ENCODE measurements at regions not wholly inside any gene's neighbourhood (a gene's known extent, or its start where the extent isn't known, plus 50 kb on each side); places are given as distances from the start of the nearest gene placed in this dataset.

DNA sequence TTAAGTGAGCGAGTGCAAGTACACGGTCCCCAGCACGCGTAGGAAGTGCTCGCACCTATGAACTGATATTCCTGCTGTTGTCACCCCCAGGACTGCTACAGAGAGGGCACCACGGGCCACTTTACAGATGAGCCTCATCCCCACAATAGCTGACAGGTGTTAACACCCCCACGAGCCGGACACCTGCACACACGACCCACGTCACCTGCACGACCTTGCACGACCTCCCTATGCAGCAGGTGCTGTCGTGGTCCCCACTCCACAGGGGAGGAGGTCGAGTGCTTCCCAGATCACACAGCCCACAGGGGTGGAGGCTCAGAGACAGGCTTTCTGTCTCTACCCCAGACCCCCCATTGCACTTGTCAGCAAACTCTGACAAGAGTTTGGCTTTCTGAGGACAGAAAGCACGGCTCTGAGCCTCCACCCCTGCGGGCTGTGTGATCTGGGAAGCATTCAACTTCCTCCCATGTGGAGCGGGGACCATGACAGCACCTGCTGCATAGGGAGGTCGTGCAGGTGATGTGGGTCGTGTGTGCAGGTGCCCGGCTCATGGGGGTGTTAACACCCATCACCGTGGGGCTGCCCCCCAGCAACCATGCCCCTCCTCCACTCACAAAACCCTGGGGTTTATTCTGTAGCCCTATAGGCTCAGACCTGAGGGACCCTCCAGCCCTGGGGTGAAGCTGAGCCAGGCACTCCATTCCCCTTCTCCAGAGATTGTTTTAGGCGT, 80.8 kb downstream of the MATN1 start:
- intact Hi-C loops (cut with DNase I; ENCODE audit: low total_unique reads) = no loop called here
- H3K27ac ChIP-seq = no peak overlapping the region
- H3K36me3 ChIP-seq = no peaks in the 10 kb centered on the region
- H3K27me3 ChIP-seq = peaks cover 0 to 5% of the 10 kb centered on the region in 2 donors
- no peak for TF ChIP-seq POLR2A (IDR thresholded peaks at IDR 0.05)
- TF ChIP-seq POLR2AphosphoS5 (IDR thresholded peaks at IDR 0.05) = no peak
- no peak for TF ChIP-seq CTCF (IDR thresholded peaks at IDR 0.05)
- no peak for DNase-seq (ENCODE audit: low spot score in 2 of 2)
- no peaks in the 10 kb centered on the region for H3K9me3 ChIP-seq
- no peaks in the 10 kb centered on the region for H3K4me1 ChIP-seq
- H3K4me3 ChIP-seq = no peak overlapping the region

DNA sequence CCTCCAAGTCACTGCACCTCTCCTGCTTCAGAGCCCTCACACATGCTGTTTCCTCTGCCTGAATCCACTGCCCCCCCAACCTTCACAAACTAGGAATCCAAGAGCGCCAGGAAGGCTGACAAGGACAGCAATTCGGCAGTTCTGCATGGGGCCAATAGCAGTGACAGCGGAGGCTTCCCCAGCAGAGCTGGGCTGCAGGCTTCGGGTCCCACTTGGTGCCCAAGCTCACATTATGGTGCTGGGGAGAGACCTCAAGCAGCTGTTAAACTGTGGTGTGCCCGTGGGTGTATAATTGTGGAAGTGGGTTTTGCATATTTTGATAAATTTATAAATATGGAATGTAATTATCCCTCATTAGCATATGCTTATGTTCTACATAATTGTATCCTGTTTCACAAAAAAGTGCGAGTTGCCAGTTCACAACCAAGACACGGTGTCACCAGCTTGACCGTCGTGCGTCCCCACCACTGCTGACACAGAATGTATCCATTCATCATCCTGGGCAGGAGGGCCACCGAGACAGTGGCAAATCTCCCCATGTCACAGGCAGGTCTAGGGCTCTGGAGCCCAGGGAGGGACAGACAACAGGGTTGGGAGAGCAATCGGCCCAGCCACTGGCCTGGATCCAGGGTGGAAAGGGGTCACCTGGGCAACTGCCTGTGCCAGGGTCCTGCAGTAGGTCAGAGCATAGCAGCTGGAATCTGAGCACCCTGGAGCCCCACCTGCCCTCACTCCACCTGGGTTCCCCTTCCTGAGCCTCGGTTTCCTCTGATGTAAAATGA, 81.6 kb downstream of the MATN1 start:
- Histone ChIP-seq H3K4me3 (no peak overlapping the region), H3K27ac (no peak overlapping the region), H3K27me3 (peaks cover 0 to 5% of the 10 kb centered on the region in 2 donors), H3K4me1 (no peaks in the 10 kb centered on the region), H3K9me3 (no peaks in the 10 kb centered on the region), H3K36me3 (no peaks in the 10 kb centered on the region)
- no peak for DNase-seq (ENCODE audit: low spot score in 2 of 2)
- intact Hi-C loops (cut with DNase I; ENCODE audit: low total_unique reads) = no loop called here
- TF ChIP-seq CTCF (IDR thresholded peaks at IDR 0.05) (no peak), POLR2AphosphoS5 (IDR thresholded peaks at IDR 0.05) (no peak), POLR2A (IDR thresholded peaks at IDR 0.05) (no peak)

DNA sequence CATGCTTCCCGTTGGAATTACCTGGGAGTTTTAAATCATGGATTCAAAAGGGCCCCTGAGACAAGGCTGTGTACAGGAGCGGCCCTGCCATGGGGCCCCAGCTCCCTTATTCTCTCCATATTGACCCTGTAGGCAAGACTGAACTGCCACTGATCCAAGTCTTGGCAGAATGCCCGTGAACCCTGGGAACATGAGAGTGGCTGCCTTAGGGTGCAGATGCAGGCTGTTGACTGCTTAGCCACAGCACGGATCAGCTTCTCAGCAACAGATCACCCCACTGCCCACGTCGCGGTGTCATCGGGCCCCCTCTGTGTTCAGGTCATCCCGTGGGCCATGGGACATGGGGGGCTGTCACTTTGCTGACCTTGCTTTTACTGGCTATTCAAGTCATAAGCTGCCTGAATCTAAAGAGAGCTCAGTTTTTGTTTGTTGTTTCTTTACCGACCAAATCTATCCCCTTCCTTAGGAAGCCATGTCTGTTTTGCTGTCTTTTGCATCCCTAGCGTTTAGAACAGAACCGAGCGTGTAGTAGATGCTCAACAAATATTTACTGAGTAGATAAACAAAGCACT, 83.4 kb downstream of the MATN1 start:
- Histone ChIP-seq H3K36me3 (no peaks in the 10 kb centered on the region), H3K9me3 (no peaks in the 10 kb centered on the region), H3K4me3 (no peak overlapping the region), H3K4me1 (no peaks in the 10 kb centered on the region), H3K27me3 (no peaks in the 10 kb centered on the region), H3K27ac (no peak overlapping the region)
- TF ChIP-seq CTCF (IDR thresholded peaks at IDR 0.05) (no peak), POLR2AphosphoS5 (IDR thresholded peaks at IDR 0.05) (no peak), POLR2A (IDR thresholded peaks at IDR 0.05) (no peak)
- DNase-seq (ENCODE audit: low spot score in 2 of 2) = no peak
- intact Hi-C loops (cut with DNase I; ENCODE audit: low total_unique reads) = no loop called here

DNA sequence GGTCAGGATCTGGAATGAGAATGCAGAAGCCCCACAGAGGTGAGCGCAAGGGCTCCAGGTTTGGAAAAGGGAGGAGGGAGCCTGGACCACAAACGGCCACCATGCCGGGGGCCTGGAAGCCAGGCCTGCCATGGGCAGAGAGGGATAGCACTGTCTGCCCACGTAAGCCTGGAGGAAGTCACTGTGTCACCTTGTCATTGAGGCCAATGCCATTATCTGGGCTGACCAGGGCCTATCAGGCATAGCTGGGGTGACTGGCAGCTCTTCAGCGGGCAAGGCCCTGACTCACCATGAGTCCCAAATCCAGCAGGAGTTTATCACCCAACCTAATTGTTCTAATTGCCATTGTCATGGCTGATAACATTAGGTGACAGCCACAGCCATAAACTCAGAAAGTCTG, 84.6 kb downstream of the MATN1 start:
- DNase-seq (ENCODE audit: low spot score in 2 of 2) = no peak
- no peak for TF ChIP-seq CTCF (IDR thresholded peaks at IDR 0.05)
- TF ChIP-seq POLR2AphosphoS5 (IDR thresholded peaks at IDR 0.05) = no peak
- no peak for TF ChIP-seq POLR2A (IDR thresholded peaks at IDR 0.05)
- H3K36me3 ChIP-seq = no peaks in the 10 kb centered on the region
- intact Hi-C loops (cut with DNase I; ENCODE audit: low total_unique reads) = no loop called here
- H3K4me1 ChIP-seq = no peaks in the 10 kb centered on the region
- no peak overlapping the region for H3K27ac ChIP-seq
- H3K27me3 ChIP-seq = no peaks in the 10 kb centered on the region
- no peak overlapping the region for H3K4me3 ChIP-seq
- H3K9me3 ChIP-seq = no peaks in the 10 kb centered on the region

DNA sequence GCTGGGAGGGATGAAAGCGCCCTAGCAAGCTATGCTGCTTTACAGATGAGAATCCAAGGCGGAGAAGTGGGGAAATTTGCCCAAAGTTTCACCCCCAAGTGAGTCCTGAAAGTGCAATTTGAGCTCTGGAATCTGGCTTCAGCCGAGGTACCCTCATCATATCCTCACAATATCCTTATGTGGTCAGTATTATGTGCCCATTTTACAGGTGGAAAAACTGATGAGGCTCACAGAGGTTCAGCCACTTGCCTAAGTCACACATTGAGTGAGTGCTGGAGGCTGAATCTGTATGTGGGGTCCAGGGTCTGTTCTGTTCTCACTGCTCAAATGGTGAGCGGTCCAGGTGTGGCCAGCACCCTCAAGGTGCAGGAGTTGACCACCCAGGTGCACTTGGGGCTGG, 85.3 kb downstream of the MATN1 start:
- H3K9me3 ChIP-seq = no peaks in the 10 kb centered on the region
- no peak overlapping the region for H3K27ac ChIP-seq
- intact Hi-C loops (cut with DNase I; ENCODE audit: low total_unique reads) = no loop called here
- no peaks in the 10 kb centered on the region for H3K36me3 ChIP-seq
- TF ChIP-seq POLR2AphosphoS5 (IDR thresholded peaks at IDR 0.05) (no peak), CTCF (IDR thresholded peaks at IDR 0.05) (no peak), POLR2A (IDR thresholded peaks at IDR 0.05) (no peak)
- DNase-seq (ENCODE audit: low spot score in 2 of 2) = no peak
- H3K4me3 ChIP-seq = no peak overlapping the region
- no peaks in the 10 kb centered on the region for H3K4me1 ChIP-seq
- no peaks in the 10 kb centered on the region for H3K27me3 ChIP-seq
